ENCODE measurements at regions not wholly inside any gene's neighbourhood (a gene's known extent, or its start where the extent isn't known, plus 50 kb on each side); places are given as distances from the start of the nearest gene placed in this dataset.

DNA sequence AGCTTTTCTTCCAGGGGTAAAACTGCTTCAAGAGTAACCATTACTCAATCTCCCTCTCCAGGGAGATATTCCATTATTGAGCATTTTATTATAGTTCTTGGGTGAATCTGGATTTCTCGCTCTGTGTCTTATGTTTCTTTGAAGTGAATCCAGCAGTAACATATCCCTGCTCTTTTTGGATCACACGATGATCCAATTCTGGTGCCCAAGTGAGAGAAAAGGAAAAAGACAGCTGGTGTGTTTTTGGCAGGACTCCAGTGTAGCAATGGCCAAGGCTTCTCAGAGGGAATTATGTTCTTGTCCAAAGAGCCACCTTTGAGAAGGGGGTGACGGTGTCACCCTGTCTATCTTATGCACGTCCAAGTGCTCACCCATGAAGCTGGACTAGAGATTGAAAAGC, 140.3 kb upstream of the ERRFI1 start:
- Histone ChIP-seq H3K9me3 (no peaks in the 10 kb centered on the region), H3K36me3 (no peaks in the 10 kb centered on the region), H3K27me3 (no peaks in the 10 kb centered on the region), H3K4me1 (peaks cover 0 to 36% (median 27%) of the 10 kb centered on the region in 4 donors), H3K27ac (peak overlapping the region; percentile 20 to 68 (median 58)), H3K4me3 (no peak overlapping the region)
- no peak for DNase-seq
- WGBS, 2 donors, result 89 to 95% methylated on average over 4 of the region's 4 CpGs
- intact Hi-C loops (cut with DNase I), result no loop called here
- TF ChIP-seq EP300 (IDR thresholded peaks at IDR 0.05) (no peak), POLR2AphosphoS5 (IDR thresholded peaks at IDR 0.05) (no peak), POLR2A (IDR thresholded peaks at IDR 0.05) (no peak)
- TF ChIP-seq, protein P1, sequence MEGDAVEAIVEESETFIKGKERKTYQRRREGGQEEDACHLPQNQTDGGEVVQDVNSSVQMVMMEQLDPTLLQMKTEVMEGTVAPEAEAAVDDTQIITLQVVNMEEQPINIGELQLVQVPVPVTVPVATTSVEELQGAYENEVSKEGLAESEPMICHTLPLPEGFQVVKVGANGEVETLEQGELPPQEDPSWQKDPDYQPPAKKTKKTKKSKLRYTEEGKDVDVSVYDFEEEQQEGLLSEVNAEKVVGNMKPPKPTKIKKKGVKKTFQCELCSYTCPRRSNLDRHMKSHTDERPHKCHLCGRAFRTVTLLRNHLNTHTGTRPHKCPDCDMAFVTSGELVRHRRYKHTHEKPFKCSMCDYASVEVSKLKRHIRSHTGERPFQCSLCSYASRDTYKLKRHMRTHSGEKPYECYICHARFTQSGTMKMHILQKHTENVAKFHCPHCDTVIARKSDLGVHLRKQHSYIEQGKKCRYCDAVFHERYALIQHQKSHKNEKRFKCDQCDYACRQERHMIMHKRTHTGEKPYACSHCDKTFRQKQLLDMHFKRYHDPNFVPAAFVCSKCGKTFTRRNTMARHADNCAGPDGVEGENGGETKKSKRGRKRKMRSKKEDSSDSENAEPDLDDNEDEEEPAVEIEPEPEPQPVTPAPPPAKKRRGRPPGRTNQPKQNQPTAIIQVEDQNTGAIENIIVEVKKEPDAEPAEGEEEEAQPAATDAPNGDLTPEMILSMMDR (IDR thresholded peaks at IDR 0.05), result no peak

DNA sequence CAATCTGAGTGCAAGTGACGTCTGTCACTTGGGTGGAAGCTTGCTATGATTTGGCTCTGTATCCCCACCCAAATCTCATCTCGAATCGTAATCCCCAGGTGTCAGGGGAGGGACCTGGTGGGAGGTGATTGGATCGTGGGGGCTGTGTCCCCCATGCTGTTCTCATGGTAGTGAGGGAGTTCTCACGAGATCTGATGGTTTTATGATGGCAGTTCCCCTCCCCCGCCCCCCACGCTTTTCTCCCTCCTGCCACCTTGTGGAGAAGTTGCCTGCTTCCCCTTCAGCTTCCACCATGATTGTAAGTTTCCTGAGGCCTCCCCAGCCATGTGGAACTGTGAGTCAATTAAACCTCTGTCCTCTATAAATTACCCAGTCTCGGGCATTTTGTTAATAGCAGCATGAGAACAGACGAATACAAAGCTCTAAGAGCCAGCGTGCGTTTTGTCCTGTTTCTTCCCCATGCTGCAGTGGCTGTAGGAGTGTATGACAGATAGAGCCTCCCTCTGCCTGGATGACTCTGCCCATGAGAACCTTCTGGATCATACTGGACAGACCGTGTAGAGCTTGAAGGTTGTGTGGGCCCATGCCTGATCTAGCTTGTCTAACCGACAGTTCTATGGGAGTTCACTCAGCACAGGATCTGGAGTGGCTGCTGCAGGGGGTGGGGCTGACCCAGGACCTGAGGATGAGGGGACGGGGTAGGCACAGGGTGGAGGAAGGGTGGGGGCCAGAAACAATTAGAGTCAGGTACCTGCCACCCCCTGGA, 139.7 kb upstream of the ERRFI1 start:
- H3K27ac ChIP-seq, result peak overlapping the region; percentile 20 to 68 (median 58)
- intact Hi-C loops (cut with DNase I), result no loop called here
- DNase-seq, result no peak
- H3K36me3 ChIP-seq, result no peaks in the 10 kb centered on the region
- WGBS, 2 donors, result 83 to 90% methylated on average over 14 of the region's 14 CpGs
- no peak overlapping the region for H3K4me3 ChIP-seq
- no peaks in the 10 kb centered on the region for H3K27me3 ChIP-seq
- H3K4me1 ChIP-seq, result peaks cover 0 to 36% (median 27%) of the 10 kb centered on the region in 4 donors
- H3K9me3 ChIP-seq, result no peaks in the 10 kb centered on the region
- TF ChIP-seq EP300 (IDR thresholded peaks at IDR 0.05), result no peak
- TF ChIP-seq POLR2A (IDR thresholded peaks at IDR 0.05), result no peak
- TF ChIP-seq POLR2AphosphoS5 (IDR thresholded peaks at IDR 0.05), result no peak
- TF ChIP-seq, protein P1 (IDR thresholded peaks at IDR 0.05), result no peak

DNA sequence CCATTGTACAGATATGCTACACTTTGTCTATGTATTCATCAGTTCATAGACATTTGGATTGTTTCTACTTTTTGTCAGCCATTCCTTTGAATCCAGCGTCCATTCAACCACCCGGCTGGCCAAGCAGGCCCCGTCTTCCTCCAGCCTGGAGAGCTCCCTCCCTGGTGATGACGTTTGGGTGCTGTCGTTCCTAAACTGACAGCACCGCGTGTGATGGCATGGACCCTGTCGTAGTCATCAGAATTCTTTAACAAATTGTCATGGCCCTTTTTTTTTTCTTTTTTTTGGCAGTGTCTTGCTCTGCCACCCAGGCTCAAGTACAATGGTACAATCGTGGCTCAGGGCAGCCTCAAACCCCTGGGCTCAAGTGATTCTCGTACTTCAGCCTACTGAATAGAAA, 138.6 kb upstream of the ERRFI1 start:
- no peaks in the 10 kb centered on the region for H3K27me3 ChIP-seq
- DNase-seq, result no peak
- 92% methylated on average over 10 of the region's 10 CpGs for WGBS, 2 donors

DNA sequence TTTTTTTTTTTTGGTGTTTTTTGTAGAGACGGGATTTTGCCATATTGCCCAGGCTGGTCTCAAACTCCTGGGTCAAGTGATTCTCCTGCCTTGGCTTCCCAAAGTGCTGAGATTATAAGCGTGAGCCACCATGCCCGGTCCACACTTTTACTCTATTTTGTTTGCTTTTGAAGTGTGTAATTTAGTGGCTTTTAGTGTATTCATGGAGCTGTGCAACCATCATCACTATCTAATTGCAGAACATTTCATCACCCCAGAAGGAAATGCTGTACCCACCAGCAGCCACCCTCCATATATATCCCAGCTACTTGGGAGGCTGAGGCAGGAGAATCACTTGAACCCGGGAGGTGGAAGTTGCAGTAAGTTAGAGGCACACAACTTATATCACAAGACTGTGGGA, 136.9 kb upstream of the ERRFI1 start:
- DNase-seq, result no peak
- peaks cover 0 to 14% (median 10%) of the 10 kb centered on the region in 4 donors for H3K4me1 ChIP-seq
- H3K27me3 ChIP-seq, result no peaks in the 10 kb centered on the region
- no peak overlapping the region for H3K27ac ChIP-seq
- H3K4me3 ChIP-seq, result no peak overlapping the region
- H3K9me3 ChIP-seq, result no peaks in the 10 kb centered on the region
- no peak for TF ChIP-seq POLR2AphosphoS5 (IDR thresholded peaks at IDR 0.05)
- 92 to 97% methylated on average over 4 of the region's 4 CpGs for WGBS, 2 donors
- no peaks in the 10 kb centered on the region for H3K36me3 ChIP-seq
- intact Hi-C loops (cut with DNase I), result no loop called here

More for the DNA sequence above, 138.6 kb upstream of the ERRFI1 start:
- Histone ChIP-seq H3K27ac (no peak overlapping the region), H3K4me1 (peaks cover 0 to 25% (median 18%) of the 10 kb centered on the region in 4 donors), H3K4me3 (no peak overlapping the region), H3K36me3 (no peaks in the 10 kb centered on the region), H3K9me3 (no peaks in the 10 kb centered on the region)
- TF ChIP-seq, protein P1 (IDR thresholded peaks at IDR 0.05), result no peak
- TF ChIP-seq POLR2A (IDR thresholded peaks at IDR 0.05), result no peak
- TF ChIP-seq POLR2AphosphoS5 (IDR thresholded peaks at IDR 0.05), result no peak
- no peak for TF ChIP-seq EP300 (IDR thresholded peaks at IDR 0.05)
- intact Hi-C loops (cut with DNase I), result no loop called here

DNA sequence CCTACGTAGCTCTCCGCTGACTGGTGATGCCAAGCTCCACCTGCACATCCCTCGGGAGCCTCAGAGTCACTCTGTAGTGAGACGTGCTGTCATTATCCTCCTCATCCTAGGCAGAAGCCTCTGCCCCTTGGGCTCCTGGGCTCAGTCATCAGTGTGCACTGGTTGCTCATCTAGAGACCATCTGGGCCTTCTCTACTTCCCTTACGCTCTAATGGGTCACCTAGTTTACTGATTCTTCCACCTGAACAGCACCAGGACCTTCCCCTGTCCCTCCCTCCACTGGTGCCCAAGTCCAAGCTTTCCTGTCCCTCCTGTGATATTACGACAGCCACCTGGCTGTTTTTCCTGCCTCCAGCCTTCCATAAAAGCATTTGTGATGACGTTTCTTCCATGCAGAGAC, 136.1 kb upstream of the ERRFI1 start:
- Histone ChIP-seq H3K4me1 (peaks cover 0 to 13% (median 10%) of the 10 kb centered on the region in 4 donors), H3K27ac (no peak overlapping the region), H3K4me3 (no peak overlapping the region), H3K9me3 (no peaks in the 10 kb centered on the region), H3K36me3 (no peaks in the 10 kb centered on the region), H3K27me3 (no peaks in the 10 kb centered on the region)
- no peak for TF ChIP-seq POLR2AphosphoS5 (IDR thresholded peaks at IDR 0.05)
- TF ChIP-seq, protein P1 (IDR thresholded peaks at IDR 0.05), result no peak
- TF ChIP-seq EP300 (IDR thresholded peaks at IDR 0.05), result no peak
- no peak for TF ChIP-seq POLR2A (IDR thresholded peaks at IDR 0.05)
- DNase-seq, result no peak
- WGBS, 2 donors, result 61 to 81% methylated on average over 7 of the region's 7 CpGs
- intact Hi-C loops (cut with DNase I), result no loop called here

Measured in sigmoid colon (tissue), 6 donors.